ENCODE measurements at regions not wholly inside any gene's neighbourhood (a gene's known extent, or its start where the extent isn't known, plus 50 kb on each side); places are given as distances from the start of the nearest gene placed in this dataset.

GRCh38 chr4:181508601-181509000, 734.6 kb upstream of the TENM3 start:
- DNase-seq (ENCODE audit: low spot score), result no peak

GRCh38 chr4:181509073-181509472, 734.1 kb upstream of the TENM3 start:
- no peak for DNase-seq (ENCODE audit: low spot score)

- peak; percentile 21 for DNase-seq (ENCODE audit: low spot score)
Observed at GRCh38 chr4:181517491-181517890, 725.7 kb upstream of the TENM3 start.

GRCh38 chr4:181520790-181521189, 722.4 kb upstream of the TENM3 start:
- no peak for DNase-seq (ENCODE audit: low spot score)

DNA sequence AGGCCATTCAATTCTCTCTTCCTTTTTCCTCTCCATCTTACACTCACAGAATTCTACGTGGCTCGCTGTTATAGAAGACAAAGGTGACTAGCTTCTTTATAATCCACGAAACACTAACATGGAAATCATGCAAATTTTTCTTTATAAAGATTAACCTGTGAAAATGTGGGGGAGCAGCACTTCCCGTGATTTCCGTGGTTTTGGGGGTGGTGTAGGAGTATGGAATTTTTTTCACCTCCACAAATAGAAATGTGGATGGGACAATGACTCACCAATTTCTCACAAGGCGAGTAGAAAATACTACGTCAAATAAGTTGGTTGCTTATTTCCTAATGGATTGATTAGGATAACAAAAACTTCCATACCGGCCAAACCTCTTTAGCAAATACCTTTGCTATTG, 719.2 kb upstream of the TENM3 start:
- no peak for DNase-seq (ENCODE audit: low spot score)

DNA sequence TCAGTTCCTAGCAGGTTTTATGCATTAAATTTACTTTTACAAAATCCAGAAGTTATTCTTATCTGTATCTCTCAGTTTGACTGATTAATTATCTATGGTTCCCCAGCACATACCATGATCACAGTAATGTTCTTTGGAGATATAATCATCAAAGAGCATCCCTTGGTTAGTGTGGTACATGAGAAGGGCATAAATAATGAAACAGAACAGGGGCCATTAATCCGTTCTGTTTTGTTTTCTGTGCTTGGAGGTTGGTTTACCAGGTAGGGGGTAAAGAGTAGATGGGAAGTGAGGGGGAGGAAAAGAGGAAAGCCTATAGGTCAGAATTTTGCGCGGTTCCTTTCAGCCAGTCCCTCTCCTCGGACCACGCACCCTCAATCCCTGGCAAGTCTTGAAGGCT, 718.7 kb upstream of the TENM3 start:
- no peak for DNase-seq (ENCODE audit: low spot score)

GRCh38 chr4:181525634-181526033, 717.6 kb upstream of the TENM3 start:
- DNase-seq (ENCODE audit: low spot score), result no peak

- DNase-seq (ENCODE audit: low spot score), result peak; percentile 64
Observed at GRCh38 chr4:181528570-181529184, 714.5 kb upstream of the TENM3 start.

DNA sequence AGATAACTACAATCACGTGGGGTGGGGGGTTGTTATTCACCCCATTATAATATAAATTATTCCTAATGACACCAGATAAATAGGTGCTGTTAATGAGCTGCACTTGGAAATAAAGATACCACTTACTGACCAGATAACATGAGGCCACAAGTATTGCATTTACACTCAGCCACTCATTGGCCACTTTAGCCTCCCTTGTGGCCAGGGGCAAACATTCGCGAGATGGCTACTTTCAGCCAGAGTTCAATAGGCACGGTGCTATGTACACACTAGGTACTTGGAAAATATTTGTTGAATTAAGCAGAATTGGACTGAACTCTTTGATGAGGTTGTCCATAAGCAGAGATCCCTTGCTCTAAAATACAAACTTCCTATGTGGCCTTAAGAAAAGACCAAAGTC, 713.7 kb upstream of the TENM3 start:
- DNase-seq (ENCODE audit: low spot score), result no peak

GRCh38 chr4:181536196-181536746, 706.9 kb upstream of the TENM3 start:
- no peak for DNase-seq (ENCODE audit: low spot score)

DNA sequence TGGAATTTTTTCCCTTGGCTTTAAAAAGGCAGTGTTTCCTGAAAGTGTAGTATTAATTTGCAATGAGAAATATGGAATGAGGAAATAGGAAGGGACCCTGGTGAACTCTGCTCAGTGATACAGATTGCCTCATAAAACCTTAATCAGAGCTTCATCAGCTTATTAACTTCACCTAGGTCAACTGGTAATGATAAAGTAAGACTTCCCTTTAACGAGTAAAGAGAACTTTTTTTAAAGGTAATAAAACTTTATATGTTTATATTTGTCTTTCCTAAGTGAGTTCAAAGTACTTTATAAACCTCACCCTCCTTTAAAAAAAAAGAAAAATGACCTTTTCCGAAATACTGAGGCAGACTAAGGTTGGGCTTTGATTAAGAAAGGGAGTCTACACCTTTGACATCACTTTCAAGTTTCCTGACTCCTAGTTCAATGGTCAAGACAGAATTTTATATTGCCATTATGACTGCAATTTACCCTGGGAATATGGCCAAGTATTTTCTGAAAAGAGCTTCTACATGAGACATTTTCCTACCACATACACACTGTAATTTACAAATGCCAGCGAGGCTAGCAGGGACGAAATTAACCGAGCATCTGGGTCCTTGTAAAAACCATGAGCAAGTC, 706.3 kb upstream of the TENM3 start:
- DNase-seq (ENCODE audit: low spot score), result no peak

GRCh38 chr4:181538431-181538830, 704.8 kb upstream of the TENM3 start:
- no peak for DNase-seq (ENCODE audit: low spot score)

DNA sequence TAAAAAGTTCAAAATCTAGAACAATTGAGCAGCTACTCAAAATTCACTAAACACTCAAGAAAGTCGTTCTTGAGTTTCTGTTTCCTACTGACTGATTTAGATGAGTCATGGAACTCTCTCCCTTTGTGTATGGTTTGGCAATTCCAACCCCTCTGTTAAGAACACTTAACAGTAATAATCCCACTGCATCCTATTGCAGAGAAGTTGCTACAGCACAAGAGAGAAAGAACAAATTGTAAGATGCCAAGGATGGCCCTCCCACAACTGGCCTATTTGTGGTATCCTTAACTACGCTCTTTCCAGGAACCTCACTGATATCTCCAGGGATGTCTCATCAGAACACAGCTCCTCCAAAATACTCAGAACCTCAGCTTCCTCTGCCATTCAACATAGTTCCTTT, 701.8 kb upstream of the TENM3 start:
- no peak for DNase-seq (ENCODE audit: low spot score)

- DNase-seq (ENCODE audit: low spot score), result peak; percentile 53
Observed at GRCh38 chr4:181548873-181549575, 694.2 kb upstream of the TENM3 start.

DNA sequence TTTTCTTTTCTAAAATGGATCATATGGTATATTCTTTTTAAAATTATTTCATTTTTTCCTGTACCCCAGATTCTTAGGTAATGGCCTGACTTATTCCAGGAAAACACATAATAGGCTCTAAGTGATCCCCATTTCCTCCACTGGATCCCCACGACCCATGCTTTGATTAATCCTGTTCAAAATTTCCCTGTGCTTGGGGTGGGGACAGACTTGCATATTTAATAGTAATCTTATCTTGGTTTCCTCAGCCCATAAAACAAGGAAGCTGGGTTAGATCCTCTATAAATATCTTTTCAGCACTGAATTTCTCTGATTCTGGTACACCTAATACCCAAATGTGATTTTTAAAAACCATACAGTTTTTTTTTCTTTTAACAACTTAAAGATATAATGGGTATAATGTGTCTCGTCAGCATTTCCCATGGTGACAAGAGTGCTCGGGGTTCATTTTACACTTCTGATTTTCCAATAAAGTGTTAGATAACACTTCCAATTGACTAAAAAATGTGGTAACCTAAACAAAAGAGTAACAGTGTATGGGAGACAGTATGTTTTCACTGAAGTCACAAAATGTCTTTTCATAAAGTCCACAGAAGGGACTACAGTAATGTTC, 693.5 kb upstream of the TENM3 start:
- DNase-seq (ENCODE audit: low spot score), result no peak

- DNase-seq (ENCODE audit: low spot score), result no peak
Observed at GRCh38 chr4:181550381-181550780, 692.8 kb upstream of the TENM3 start.

GRCh38 chr4:181559637-181560036, 683.6 kb upstream of the TENM3 start:
- DNase-seq (ENCODE audit: low spot score), result no peak

GRCh38 chr4:181562399-181562798, 680.8 kb upstream of the TENM3 start:
- no peak for DNase-seq (ENCODE audit: low spot score)

GRCh38 chr4:181564625-181565024, 678.6 kb upstream of the TENM3 start:
- DNase-seq (ENCODE audit: low spot score), result no peak

DNA sequence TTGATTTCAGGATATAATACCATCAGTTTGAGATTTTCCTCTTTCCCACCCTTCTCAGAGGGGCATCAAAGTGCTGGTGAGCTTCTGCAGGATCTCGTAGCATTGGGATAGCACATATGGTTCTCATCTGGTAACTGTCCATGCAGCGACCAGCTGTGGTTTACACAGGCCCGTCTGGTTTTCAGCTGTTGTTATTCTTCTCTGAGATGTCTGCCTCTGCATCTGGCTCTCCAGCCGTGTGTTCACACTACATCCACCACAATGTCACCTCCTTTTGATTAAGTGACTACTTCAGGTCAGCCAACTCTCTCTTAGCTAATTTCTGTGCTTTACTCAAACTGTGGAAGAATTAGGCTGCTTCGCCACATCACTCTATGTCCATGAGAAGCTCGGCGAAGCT, 676.7 kb upstream of the TENM3 start:
- peak; percentile 66 for DNase-seq (ENCODE audit: low spot score)

GRCh38 chr4:181569553-181569952, 673.6 kb upstream of the TENM3 start:
- DNase-seq (ENCODE audit: low spot score), result peak; percentile 56

DNA sequence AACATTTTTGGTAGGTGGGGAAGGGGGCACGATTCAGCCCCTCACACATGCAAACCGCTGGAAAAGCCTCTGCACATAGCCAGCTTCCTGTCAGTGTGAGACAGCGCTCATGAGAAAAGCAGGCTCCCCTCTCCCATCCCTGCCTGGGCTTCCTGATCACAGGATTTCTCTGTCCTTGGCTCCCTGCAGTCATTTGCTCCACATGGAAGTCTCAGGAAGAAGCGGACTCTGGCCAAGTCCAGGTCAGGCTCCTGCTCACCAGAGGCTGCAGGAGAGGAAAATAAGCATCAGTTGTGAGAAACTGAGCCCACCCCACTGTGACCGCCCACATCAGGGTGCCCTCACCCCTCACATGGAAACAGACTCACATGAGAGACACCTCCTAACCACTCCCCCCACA, 664.3 kb upstream of the TENM3 start:
- DNase-seq (ENCODE audit: low spot score), result no peak

DNA sequence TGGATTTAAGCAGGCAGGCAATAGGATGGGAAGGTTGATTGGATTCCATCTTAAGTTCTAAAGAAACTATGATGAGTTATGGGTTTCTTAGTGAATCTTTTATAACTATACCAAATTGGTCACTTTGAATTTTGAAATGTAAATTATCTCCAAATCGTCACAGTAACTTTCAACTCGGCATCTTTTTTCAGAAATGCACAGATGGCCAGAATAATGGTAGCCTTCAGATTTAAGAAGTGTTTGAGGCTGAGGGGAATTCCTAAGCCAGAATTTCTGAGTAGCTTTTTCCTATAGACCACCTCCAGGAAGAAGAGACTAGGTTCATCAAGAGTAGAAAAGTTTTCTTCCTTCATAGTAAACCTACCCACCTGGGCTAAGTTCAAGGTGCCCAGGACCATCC, 663.7 kb upstream of the TENM3 start:
- no peak for DNase-seq (ENCODE audit: low spot score)

Data from AG08395 (cell line).